Brain pericyte (primary cell): ENCODE measurements at regions not wholly inside any gene's neighbourhood (a gene's known extent, or its start where the extent isn't known, plus 50 kb on each side); places are given as distances from the start of the nearest gene placed in this dataset.

Source experiments
- DNase-seq: peaks from one replicate; pipeline ENCODE4 v3.0.0-alpha.2; 2012; ENCODE audit warnings: low read depth, low spot score

DNA sequence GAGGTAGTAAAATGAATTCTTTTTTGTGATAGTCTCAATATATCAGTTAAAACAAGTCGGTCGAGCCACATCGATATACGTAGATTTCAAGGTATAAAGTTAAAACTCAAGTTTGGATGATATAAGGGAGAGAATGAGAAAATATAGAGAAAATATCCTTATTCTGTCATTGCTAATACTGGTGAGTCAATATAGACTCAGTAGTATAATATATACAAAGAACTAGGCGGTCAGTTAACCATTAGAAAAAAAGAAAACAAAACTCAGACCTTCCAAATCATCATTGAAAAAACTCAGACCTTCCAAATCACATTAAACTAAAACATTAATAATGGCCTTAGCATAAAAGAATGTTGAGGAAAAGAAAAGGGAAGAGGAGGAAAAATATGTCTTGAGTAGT is 817.1 kb upstream of the IGFBP3 start:
- DNase-seq = no peak

DNA sequence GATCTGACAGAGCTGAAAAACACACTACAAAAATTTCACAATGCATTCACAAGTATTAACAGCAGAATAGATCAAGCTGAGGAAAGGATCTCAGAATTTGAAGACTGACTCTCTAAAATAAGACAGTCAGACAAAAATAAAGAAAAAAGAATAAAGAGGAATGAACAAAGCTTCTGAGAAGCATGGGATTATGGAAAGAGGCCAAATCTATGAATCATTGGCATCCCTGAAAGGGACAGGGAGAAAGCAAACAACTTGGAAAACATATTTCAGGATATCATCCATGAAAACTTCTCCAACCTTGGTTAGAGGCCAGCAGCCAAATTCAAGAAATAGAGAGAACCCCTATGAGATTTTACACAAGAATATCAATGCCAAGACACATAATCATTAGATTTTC is 804.8 kb upstream of the IGFBP3 start:
- DNase-seq = no peak

DNA sequence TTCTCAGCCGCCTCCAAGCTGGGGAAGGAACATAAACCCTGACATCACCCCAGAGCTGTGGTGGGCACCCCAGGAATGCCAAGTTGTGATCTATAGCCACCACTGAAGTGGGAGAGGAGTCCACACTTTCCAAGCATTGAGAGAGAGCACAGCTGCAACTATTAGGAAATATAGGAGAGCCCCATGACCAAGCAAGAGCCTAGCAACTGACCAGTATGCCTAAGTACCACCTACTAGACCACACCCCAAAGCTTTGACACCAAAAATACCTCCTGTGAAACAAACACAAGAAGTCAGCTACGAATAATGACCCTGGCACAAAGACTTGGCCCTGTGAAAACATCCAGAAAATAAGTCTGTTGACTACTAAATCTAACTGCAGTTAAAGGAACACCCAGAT is 804.1 kb upstream of the IGFBP3 start:
- no peak for DNase-seq

DNA sequence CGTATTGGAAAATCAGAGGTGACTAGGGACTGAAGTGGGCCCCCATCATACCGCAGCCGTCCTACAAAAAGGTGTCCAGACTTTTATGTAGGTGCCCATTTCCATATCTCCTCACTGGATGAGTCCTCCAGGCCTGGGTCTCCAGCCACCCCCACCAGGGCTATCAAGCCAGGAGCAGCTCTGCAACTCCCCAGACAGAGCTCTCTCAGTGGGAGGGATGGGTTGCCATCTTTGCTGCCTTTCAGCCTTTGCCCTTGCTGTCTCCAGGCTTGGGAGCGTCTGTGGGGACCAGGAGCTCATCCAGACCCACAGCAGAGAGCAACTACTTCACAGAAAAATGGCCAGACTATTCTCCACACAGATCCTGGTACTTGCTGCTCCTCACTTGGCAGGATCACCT is 802.7 kb upstream of the IGFBP3 start:
- no peak for DNase-seq

DNA sequence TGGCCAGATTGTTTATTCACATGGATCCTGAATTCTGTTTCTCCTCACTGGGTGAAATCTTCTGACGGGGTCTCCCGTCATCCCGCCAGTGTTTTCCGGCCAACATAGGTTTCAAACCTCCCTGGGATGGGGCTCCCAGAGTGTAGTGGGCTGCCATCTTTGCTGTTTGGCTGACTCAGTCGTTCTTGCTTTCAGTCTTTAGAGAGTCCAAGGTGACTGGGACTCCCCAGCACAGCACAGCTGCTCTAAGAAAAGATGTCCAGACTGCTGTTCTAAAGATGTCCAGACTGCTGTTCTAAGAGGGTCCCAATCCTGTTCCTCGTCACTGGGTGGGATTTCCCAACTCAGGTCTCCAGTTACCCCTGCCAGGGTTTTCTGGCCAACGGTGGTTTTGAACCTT is 801.9 kb upstream of the IGFBP3 start:
- no peak for DNase-seq

DNA sequence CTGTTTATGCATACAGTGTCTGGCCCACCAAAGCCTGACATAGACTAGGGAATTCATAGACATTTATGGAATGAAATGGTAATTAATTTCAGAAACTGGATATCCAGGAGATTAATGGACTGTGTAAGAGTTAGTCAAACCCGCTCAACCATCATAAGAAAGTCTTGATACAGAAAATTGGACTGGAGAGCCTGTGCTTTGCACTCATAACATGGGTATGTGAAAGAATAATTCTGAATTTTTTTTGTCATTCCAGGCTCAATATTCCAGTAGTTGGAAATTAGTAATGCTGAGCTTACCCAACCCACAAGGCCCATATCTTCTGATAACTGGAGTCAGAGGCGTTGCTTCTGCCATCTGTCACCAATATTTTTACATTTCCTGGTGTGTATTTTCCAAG is 799.7 kb upstream of the IGFBP3 start:
- no peak for DNase-seq

DNA sequence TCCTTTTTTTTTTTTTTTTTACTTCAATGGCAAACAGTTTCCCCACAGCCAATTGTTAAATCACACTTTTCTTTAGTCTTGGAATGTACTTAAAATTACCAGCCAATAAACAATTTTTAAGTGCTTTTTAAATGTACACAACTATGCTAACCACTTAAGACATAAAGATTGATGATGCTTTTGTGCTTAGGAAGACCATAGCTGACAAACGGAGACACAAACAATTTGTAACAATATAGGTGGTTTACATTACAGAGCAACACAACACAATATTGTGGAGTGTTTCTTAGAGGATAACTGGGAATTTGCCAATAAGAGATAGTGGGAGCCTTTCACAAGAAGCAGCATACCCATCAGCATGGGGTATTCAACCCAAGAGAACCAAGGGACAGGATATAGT is 798.5 kb upstream of the IGFBP3 start:
- DNase-seq = no peak

DNA sequence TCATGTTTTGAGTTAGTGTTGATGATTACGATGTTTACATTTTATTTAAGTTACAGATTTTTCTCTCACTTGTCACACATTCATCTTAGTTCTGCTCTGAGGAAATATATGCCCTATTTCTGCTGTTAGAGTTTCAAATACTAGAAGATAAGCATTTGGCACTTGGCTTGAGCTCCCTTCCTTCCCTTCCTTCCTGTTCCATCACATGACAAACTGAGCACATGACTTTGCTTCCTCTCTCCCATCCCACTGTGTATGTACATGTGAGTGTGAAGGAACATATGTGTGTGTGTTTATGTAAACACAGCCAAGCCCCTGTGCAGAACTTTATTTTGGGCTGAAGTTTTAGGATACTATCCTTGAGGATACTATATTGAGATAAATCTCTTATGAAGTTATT is 795.9 kb upstream of the IGFBP3 start:
- DNase-seq = no peak

DNA sequence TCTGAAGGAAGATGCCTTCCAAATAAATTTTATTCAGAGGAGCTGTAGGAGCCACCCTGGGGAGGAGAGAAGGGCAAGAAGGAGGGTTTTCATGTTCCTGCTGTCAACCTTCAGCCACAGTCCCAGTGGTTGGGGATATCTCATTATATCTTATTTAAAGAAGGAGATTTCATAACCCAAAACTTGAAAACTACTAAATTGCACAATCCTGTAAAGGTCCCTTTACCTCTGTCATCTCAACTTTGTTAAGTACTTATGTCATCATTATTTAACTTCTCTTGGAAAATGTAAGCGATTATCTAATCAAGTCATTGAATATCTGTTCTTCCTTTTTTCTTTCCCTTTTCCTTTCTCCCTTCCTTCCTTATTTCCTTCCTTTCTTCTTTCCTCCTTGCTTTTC is 794.5 kb upstream of the IGFBP3 start:
- no peak for DNase-seq

DNA sequence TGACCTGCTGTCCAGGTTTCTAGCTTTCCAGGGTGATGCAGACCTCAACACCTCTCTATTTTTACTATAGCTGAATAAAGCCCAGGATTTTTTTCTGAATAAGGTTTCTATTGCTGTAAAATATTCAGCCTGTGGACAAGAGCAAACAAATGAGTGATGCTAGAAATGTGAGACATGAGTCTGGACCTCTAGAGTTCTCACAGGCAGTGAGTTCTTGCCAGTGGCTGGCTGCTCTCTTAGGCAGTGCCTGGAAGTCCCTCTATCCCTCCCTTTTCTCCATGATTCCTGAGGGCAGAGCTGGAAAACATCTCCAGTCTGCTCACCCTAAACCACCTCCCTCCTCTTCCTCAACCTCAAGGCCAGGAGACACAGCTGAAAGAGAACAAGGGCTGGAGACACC is 793.8 kb upstream of the IGFBP3 start:
- DNase-seq = no peak

DNA sequence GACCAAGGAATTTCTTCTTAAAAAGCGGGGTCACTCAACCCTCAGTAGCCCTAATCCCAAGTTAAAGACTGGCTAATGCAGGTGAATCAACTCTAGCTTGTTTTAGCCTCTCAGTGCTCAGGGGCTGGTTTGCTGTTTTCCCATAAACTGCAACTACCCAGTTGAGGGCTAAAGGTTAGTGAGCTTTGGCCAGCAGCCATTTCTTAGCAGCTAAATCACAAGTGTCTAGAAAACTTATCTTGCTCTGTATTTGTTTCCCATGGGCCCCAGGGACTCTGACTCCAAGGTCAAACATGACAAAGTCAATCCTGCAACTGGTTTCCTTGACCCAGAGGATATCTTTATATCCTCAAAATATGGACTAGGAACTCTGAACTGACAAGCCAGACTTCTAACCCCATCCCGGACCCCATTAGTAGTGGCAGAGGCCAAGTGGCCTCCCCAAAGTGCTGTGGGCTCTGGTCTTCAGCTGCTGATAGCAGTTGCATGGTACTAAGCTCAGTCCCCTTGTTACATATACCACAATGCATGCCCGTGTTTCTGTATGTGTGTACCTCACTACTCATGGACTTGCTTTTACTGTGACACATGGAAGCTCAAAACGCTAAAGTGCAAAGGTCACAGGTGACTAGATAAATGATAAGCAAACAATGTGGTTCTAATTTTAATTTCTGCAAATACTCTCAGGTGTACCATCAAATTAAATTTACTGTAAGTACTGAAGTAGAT is 793.0 kb upstream of the IGFBP3 start:
- peak; percentile 13 for DNase-seq

DNA sequence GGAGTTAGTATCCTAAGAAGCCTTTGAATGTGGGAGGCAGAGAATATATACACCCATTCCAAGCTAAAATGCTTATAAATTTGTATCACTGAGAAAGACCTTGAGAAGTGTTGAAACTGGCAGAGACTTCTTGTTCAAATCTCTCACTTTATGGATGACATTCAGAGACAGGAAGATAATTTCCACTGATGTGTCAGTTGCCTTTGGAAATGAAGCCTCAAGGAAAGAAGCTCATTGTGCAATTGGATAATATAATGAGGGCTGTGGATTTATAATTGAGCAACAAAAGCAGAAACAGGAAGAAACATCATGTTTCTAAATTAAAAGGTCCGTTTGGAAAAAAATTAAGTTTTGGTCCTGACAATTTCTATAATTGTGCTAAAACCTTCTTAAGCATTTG is 789.9 kb upstream of the IGFBP3 start:
- DNase-seq = no peak

DNA sequence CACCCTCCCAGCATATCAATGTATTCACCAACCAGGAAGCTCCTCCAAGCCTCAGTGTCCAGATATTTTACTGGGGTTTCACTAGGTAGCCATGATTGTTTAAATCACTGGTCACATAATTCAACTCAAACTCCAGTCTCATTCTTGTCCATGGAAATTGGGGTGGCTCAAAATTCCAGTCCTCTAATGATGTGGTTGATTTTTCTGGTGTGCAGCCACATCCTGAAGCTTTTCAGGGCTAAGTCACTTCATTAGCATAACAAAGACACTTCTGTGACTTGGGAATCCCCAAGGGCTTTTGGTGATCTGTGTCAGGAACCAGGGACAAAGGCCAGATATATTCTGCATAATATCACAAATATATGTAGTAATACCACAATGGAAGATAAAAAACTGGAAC is 786.9 kb upstream of the IGFBP3 start:
- no peak for DNase-seq

DNA sequence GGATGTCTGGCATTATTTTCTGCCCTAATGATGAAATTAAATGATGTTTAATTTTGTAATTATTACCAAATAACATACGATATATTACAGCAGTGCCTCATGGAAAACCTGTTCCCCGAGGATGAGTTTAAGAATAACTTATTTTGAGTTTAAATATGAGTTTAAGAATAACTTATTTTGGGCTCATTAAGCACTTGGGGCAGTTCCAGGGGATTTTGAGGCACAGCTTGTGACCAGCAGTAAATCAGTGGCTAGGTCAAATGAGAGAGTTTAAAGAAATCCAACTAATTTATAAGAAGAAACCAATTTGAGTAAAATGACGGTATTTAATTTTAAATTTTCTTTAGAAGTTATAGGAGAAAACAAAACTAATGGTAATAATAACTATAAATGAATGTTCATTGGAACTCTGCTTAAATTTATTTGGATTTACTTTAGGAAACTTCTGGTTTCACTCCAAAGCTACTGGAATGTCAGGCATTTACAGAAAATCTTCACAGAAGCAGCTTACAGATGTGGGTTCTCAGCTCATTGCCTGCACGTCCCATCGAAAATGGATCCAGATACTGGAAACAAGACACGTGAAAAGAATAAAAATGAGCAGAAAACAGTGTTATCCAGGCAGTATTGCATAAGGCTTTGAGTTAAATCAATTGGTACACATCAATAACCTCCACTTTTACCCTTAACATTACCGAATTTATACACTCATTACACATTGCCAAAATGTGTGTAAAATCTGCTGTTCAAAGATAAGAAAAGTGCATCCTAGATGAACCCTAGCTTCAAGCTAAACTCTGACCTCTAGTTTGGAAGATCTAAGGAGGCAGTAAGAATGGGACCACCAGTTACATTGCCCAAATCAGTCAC is 784.5 kb upstream of the IGFBP3 start:
- DNase-seq = no peak

DNA sequence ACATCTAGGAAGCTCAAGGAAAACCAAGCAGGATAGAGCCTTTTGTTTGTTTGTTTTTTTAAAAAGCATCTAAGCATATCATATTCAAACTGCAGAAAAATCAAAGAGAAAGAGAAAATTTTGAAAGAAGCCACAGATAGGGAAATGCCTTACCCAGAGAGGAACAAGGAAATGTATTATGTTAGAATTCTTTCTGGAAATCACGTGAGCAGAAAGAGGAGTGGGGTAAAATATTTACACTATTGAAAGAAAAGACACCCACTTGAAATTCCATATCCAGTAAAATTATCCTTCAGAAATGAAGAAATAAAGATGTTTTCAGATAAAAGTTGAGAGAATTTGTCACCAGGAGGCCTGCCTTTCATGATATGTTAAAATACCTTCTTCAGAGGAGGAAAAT is 775.7 kb upstream of the IGFBP3 start:
- no peak for DNase-seq

DNA sequence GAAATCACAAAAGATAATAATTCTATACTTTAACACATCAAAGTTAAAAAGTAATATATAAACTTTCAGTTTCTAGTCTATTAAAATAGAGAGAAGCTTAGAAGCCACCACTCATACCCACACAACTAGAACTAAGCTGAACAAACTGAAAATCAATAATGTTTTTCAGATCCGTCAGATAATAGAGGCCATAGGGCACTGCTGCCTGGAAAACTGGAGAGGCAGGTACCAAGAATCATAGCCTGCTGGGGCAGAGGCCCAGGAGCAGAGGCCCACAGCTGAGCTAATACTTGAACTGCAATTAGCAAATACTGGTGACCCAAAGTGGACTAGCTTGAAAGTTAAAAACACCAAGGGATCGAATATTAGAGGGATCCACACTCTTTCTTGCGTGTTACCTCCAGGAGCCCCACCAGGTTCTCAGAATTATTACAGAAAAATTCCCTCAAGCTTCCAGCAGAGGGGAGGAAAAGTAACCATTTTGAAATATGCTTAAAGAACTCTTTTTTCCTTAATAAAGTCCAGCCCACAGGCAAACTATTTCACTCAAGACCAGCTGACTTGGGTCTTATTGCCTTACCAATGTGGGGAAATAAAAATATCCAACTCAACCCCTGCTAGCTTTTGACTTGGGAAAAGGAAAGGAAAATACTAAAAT is 774.1 kb upstream of the IGFBP3 start:
- DNase-seq = no peak

DNA sequence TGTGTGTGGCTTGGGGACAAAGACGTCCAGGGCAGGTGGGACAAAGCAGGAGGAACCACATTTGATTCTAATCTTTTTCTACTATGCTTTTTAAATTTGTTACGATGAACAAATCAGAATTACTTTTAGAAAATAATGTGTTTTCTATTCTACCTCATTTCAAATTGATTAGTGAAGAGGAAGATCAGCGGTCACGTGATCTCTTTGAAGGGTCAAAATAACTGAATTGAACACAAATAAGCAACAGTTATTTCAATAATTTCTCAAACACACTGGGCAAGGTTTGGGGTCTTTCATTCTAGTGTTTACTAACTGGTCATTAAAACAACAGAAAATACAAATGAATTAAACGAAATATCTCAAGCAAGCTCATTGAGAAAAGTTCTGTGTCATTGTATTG is 773.0 kb upstream of the IGFBP3 start:
- DNase-seq = no peak

DNA sequence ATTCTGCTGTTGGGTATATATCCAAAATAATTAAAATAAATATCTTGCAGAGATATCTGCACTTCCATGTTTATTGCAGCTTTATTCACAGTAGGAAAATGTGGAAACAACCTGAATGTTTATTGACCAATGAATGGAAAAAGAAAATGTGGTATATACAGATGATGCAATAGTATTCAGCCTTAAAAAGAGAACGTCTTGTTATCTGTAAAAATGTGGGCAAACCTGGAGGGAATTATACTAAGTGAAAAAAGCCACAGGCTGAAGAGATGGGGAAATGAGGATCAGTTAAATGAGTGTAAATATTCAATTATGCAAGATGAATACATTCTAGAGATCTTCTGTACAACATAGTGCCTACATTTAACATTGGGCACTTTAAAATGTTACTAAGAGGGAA is 766.1 kb upstream of the IGFBP3 start:
- no peak for DNase-seq

DNA sequence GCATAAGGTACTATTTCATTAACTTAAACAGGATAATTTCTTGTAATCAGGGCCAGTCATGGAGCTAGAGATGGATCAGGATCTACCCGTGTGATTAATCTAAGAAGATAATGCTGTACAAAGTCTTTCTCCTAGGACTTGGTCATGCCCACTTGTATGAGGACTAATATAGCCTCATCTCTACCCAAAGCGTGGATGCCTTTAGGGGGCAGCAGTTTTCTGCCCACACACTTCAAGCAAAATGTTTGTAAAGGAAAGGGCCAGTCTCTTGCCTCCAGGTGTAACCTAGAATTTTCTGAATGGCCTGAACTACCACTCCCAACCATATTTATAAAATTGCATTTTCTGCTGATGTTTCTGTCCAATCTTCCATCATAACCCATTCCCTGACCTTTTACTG is 764.0 kb upstream of the IGFBP3 start:
- no peak for DNase-seq

DNA sequence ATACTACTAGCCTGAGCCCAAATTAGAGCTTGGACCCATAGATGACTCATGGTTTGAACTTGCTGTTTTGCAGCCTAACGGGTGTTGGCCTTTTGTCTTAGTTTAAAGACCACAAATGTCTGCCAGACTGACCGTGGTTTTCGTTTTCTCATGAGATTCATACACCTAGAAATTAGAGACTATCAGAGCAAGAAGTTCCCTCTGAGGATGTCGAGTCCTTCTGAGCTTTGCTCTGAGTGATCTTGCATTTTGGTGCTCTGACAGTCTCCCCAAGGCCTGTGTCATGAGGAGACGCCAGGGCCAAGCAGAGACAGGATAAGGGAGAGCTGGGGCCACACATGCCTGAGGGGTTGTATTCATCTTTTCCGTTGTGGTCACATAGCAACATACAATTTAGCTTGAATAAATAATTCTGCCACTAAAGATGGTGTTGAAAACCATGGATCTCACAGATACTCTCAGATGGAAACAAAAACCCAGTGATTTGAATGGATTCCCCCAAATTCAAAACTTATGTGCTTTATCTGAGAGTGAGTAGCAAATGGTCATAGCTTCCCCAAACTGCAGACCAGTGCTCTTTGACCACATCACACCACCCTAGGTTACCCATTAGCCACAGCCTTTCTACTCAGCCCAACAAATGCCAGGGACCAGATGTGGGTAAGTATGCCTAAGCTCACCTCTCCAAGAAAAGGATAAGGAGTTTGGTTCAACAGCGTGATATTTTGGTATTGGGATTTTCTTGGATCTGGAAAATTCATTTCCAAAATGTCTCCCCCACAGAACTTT is 762.0 kb upstream of the IGFBP3 start:
- DNase-seq = no peak

DNA sequence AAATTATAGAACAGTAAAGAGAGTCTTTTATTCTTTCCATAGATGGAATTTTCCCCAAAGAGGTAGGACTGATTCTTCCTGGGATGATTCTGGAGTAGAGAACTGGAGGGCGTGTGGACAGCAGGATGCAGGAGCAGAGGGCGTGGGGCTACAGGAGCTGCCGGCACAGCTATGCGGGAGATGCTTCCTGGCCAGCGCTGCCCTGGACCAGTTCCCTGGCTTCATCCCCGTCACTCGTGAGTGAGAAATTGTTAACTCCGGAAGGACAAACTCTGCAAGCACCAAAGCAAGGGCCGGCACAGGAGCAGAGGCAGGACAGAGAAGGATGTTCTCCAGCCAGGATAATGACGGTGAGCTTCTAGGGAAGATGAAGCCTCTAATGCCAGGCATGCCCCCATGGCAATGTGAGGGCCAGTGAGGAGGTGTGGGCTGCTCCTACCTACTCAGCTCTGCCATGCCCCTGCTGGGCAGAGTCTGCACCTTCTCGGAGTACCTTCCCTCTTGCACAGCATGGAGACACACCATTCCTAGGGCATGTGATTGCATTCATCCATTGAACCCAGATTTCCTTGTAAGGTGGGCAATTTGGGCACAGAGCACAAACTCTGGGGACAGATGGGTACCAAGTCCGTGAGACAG is 760.9 kb upstream of the IGFBP3 start:
- no peak for DNase-seq
